Cardiac muscle cell (in vitro differentiated cells and primary cell): ENCODE measurements at regions not wholly inside any gene's neighbourhood (a gene's known extent, or its start where the extent isn't known, plus 50 kb on each side); places are given as distances from the start of the nearest gene placed in this dataset.
A peak's percentile ranks its signal among the peaks of the same experiment; 100 is the strongest.

ENCODE experiments used
- DNase-seq, 2 donors: peaks; one replicate each; pipeline versions ENCODE4 v3.0.0 to v3.0.0-alpha.2; 2010 to 2017; ENCODE audit warnings: low read depth in 1 of 2, low spot score in 1 of 2
- H3K27ac ChIP-seq: fragments of 200-600 bp; sonication (generic); 2 replicates; pipeline ENCODE4 v1.5.1; 2016
- H3K27me3 ChIP-seq: fragments of 200-600 bp; sonication (generic); 2 replicates; pipeline ENCODE4 v1.6.0; 2016; ENCODE audit warnings: control low read depth
- H3K36me3 ChIP-seq: fragments of 200-600 bp; sonication (generic); 2 replicates; pipeline ENCODE4 v1.5.1; 2016; ENCODE audit warnings: control low read depth
- H3K4me1 ChIP-seq: fragments of 200-600 bp; sonication (generic); 2 replicates; pipeline ENCODE4 v1.8.1; 2017; ENCODE audit warnings: low read depth, mild to moderate bottlenecking, mixed run types
- H3K4me3 ChIP-seq: fragments of 200-600 bp; sonication (generic); 2 replicates; pipeline ENCODE4 v1.5.1; 2016; ENCODE audit warnings: mild to moderate bottlenecking
- H3K9me3 ChIP-seq: fragments of 200-600 bp; sonication (generic); 2 replicates; pipeline ENCODE4 v1.5.1; 2017; ENCODE audit warnings: low read depth, mild to moderate bottlenecking, control low read depth
- CTCF ChIP-seq: IDR thresholded peaks from 2 replicates; pipeline ENCODE4 v1.5.1; 2012; ENCODE audit warnings: low read depth, mild to moderate bottlenecking, low read length

GRCh38 chr1:30409476-30410152 is 313.8 kb downstream of the MATN1 start:
- Histone ChIP-seq H3K27ac (no peak overlapping the region), H3K4me3 (no peak overlapping the region), H3K36me3 (no peaks in the 10 kb centered on the region), H3K27me3 (no peaks in the 10 kb centered on the region), H3K4me1 (peaks cover 9% of the 10 kb centered on the region), H3K9me3 (no peaks in the 10 kb centered on the region)
- no peak for DNase-seq
- no peak for TF ChIP-seq CTCF

DNA sequence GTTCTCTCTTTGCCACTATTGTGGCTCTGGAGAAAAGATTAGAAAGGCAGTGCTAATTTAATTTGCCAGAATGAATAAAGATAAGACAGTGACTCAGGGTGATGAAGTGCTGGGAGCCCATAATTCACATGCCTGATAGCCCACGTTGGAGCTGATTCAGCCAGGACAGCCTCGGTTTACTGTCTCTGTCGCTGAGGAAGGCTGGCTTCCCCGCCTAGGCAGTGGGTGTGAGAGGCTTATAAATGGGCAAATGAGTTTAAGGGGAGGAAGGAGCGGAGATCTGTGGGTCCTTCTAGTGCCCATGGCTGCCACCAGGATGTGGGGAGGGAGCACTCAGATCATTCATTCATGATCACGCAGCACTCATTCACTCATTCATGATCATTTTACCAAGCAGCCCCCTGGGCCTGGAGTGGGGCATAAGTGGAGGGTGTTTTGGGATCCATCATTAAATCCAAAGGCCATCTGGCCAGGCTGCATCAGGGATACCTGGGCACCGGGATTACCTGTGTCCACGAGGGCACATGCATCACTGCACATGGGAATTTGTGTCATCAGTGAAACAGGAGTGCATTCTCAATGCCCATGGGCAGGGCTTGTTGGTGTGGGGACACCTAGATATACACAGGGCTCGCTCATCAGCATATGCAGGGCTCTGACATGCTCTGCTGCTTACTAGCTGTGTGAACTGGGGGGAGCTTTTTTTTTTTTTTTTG is 315.4 kb downstream of the MATN1 start:
- H3K27me3 ChIP-seq = no peaks in the 10 kb centered on the region
- H3K9me3 ChIP-seq = no peaks in the 10 kb centered on the region
- peaks cover 3% of the 10 kb centered on the region for H3K4me1 ChIP-seq
- no peak for TF ChIP-seq CTCF
- no peak overlapping the region for H3K27ac ChIP-seq
- DNase-seq = peak in 1 of 2 donors; percentile 29
- H3K36me3 ChIP-seq = no peaks in the 10 kb centered on the region
- no peak overlapping the region for H3K4me3 ChIP-seq

GRCh38 chr1:30406996-30407864 is 316.2 kb downstream of the MATN1 start:
- Histone ChIP-seq H3K9me3 (no peaks in the 10 kb centered on the region), H3K27me3 (no peaks in the 10 kb centered on the region), H3K36me3 (no peaks in the 10 kb centered on the region), H3K4me1 (peaks cover 3% of the 10 kb centered on the region), H3K4me3 (no peak overlapping the region), H3K27ac (no peak overlapping the region)
- DNase-seq = no peak
- TF ChIP-seq CTCF = no peak

DNA sequence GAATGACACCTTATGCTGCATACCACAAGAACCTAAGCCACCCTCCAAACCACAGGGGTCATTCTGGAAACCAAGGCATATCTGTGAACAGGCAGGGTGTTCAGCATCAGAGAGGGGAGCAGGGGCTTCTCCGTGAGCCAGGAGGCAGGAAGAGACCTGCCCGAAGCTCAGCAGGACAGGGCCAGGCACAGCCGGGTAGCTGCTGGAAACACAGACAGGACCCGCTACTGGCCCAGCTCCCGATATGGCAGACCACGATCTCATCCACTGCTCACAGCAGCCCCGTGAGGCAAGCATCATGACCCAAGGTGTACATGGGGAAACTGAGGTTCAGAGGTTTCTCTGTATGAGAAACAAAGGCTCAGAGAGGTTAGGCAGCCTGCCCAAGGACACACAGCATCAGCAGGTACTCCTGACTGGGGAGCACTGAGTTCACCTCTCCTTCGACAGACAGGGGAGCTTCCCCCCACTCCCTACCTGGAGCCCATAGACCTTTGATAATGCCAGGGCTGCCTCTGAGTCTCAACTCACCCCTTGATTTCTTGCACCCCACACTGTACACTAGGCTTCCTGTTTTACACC is 317.7 kb downstream of the MATN1 start:
- no peaks in the 10 kb centered on the region for H3K36me3 ChIP-seq
- peaks cover 3% of the 10 kb centered on the region for H3K4me1 ChIP-seq
- no peaks in the 10 kb centered on the region for H3K9me3 ChIP-seq
- no peaks in the 10 kb centered on the region for H3K27me3 ChIP-seq
- DNase-seq = no peak
- no peak overlapping the region for H3K4me3 ChIP-seq
- TF ChIP-seq CTCF = no peak
- H3K27ac ChIP-seq = no peak overlapping the region

- Histone ChIP-seq H3K4me3 (no peak overlapping the region), H3K27ac (no peak overlapping the region), H3K27me3 (no peaks in the 10 kb centered on the region), H3K4me1 (peaks cover 3% of the 10 kb centered on the region), H3K36me3 (no peaks in the 10 kb centered on the region), H3K9me3 (no peaks in the 10 kb centered on the region)
- no peak for DNase-seq
- TF ChIP-seq CTCF = no peak
Observed at GRCh38 chr1:30405081-30405480, 318.3 kb downstream of the MATN1 start.
